Central memory CD4-positive, alpha-beta T cell (primary cell): ENCODE measurements at regions not wholly inside any gene's neighbourhood (a gene's known extent, or its start where the extent isn't known, plus 50 kb on each side); places are given as distances from the start of the nearest gene placed in this dataset.
A peak's percentile ranks its signal among the peaks of the same experiment; 100 is the strongest.
"Not testable (repeated sequence)": the region's sequence is repeated elsewhere in the genome, so short reads cannot be mapped to it uniquely, and the experiment has no call there.

Source experiments
- DNase-seq: peaks from one replicate; pipeline ENCODE4 v3.0.0; 2022

DNA sequence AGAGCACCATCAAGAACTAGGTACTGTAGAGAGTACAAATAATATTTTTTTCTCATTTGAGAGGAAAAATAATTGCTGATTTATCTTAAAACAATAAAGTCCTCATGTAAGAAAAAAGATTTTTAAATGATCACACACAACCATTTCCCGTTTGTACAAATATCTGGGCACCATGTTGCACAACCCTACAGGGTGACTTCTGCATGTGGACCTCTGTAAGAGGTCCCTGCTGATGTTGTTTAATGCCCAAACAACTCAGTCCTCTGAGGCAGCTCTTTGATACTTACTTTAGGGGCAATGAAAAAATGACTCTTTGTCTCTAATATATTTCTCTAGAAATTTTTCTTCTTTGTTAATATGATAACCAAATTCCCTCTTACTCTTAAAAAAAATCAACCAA lies 168.1 kb upstream of the SATB1 start:
- DNase-seq: no peak

DNA sequence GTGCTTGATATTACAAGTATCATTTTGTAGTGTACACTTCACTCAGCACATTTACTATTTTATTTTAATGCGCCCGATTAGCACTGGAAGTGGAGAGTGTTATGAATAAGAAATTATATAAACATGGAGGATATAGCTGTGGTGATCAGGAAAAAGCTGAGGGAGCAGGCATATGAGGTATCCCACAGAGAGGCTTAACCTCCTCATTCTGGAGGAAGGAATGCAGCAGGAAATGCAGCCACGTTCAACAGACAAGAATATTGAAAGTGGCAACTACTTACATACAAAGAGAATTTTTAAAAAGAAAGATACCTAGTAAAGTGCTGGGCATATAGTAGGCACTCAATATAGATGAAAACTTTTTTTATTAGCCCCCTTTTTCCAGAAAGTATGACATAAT lies 166.0 kb upstream of the SATB1 start:
- no peak for DNase-seq

- DNase-seq: no peak
Measured at GRCh38 chr3:18586076-18586475, 160.9 kb upstream of the SATB1 start.

- DNase-seq: no peak
Measured at GRCh38 chr3:18585004-18585968, 160.1 kb upstream of the SATB1 start.

GRCh38 chr3:18580268-18580667 lies 155.1 kb upstream of the SATB1 start:
- DNase-seq: no peak

- no peak for DNase-seq
Measured at GRCh38 chr3:18579661-18580060, 154.5 kb upstream of the SATB1 start.

DNA sequence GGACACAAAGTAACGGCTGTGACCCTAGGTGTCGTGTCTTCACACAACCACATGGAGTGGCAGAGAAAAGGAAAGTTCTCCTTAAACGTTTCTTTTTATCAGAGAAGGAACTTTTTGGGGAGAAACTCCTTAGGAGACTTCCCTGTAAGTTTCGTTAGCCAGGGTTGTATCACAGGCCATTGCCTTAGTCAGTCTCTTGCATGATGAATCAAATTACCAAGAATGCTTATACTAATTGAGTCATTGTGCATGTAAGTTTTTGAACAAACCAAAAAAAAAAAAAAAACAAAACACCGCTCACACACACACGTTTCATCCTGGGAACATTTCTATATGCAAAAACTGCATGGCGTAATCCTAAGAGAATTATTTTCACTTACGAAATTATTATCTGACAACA lies 150.4 kb upstream of the SATB1 start:
- no peak for DNase-seq

DNA sequence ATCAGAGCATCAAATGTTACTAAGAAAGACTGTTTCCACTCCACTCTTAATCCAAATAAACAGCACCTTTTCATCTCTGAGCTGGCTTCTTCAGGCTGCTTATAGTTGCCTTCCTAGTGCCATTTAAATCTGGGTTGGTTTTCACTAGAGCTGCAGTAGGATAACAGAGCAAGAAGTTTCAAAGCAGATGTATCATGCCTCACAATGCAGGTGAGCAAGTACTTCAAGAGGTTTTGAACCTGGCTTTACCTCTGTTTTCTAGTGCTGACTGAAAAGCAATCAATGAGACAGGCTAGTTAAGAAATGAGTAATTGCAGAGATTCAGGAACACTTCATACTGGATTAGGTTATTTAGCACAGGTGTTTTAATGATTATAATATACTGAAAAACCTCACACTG lies 147.7 kb upstream of the SATB1 start:
- DNase-seq: no peak

GRCh38 chr3:18567293-18567692 lies 142.2 kb upstream of the SATB1 start:
- no peak for DNase-seq

DNA sequence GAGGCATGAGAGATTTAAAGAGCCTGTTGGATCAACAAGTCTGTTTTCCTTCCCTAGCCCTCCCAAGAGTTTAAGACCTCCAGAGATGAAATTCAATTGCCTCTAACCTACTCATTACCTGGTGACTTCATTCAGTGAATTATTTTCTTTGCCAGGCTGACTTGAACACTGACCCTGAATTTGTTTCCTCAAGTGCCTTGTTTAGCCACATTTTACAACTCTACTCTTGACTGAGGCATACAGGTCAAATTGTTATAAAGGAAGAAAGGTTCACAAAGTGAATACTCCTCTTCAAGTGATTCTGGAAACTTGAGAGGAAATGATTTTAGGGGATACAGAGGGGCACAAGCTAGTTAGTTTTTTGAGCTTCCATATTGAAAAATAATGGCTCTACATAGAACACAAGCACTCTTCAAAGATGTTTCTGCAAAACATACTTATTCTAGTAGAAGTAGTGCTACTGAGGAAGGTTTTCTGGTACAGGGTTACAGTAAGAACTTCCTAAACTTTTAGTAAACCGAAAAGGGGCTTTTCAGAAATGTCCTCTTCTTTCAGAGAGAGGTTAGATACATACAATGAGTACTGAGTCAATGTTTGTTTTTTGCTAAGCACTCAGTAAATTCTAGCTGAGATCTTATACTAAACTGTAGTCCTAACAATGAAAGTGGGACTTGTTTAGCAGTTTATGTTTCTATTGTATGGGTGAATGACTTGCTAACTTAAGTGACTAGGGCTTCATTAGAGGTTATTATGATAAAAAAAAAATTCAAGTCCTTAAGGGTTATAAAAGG lies 137.4 kb upstream of the SATB1 start:
- no peak for DNase-seq

GRCh38 chr3:18559331-18559842 lies 134.2 kb upstream of the SATB1 start:
- peak; percentile 35 for DNase-seq

GRCh38 chr3:18558507-18558906 lies 133.4 kb upstream of the SATB1 start:
- DNase-seq: no peak

- DNase-seq: no peak
Measured at GRCh38 chr3:18557216-18557615, 132.1 kb upstream of the SATB1 start.

DNA sequence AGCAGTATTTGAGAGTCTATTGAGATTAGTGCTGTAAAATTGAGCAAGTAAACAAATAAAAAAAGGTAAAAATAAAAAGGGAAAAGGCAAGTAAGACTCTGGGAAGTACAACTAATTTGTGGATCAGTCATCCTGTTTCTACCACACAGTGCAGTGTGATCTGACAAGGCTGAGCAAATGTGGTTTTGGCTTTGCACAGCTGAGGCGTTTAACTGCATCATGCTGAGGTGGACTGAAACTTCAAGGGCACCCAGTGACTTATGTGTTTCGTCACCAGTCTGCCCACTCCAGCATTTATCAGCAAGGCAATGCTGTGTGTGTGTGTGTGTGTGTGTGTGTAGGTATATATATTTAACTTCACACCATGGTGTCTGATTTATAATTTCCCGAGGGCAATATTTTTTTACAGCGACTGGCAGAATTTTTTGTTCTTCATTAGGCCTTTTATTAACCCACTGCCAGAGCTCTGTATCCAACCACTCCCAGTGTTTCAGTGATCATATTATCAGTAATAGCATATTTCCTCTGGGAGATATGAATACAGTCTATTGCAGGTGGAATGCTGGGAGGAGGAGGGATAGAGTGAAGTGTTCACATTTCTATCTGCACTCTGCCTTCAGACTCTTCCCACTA lies 131.5 kb upstream of the SATB1 start:
- DNase-seq: peak; percentile 62

DNA sequence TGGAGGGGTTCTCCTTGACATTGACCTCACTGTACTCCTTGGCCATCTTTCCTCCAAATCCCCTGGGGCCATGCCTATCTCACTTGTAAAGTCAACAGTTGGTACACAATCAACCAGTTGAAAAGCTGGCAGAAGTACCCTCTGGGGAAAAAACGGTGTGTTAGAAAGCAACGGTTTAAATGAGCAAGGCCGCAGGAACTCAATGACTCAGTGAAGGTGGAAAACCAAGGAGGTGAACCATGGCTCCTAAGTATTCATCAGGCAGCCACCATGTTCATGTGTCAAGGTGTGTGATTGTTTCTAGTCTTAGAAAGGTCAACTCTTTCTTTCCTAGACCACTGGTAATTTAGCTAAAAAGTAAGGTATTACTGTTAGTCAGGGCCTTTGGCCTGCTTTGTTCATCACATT lies 130.9 kb upstream of the SATB1 start:
- no peak for DNase-seq

- not testable (repeated sequence) for DNase-seq
Measured at GRCh38 chr3:18552579-18553105, 127.5 kb upstream of the SATB1 start.

DNA sequence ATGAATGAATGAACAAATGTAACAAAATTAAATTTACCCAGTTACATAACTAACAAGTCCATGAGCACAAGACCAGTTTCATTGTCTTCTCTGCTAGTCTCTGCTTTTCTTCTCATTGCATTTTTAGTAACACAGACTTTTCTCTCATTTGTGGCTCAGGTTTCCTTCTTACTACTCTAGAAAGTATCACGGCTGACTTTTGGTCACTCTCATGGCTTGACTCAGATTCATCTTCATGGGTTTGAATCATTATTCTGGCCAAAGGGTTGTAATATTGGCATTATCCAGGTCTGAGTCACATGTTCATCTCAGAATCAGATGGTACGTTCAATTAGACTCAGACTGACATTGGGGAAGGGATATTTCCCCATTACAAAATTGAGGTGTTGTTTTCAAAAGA lies 121.5 kb upstream of the SATB1 start:
- DNase-seq: no peak

GRCh38 chr3:18544146-18544545 lies 119.0 kb upstream of the SATB1 start:
- no peak for DNase-seq

- DNase-seq: no peak
Measured at GRCh38 chr3:18538463-18539230, 113.5 kb upstream of the SATB1 start.

DNA sequence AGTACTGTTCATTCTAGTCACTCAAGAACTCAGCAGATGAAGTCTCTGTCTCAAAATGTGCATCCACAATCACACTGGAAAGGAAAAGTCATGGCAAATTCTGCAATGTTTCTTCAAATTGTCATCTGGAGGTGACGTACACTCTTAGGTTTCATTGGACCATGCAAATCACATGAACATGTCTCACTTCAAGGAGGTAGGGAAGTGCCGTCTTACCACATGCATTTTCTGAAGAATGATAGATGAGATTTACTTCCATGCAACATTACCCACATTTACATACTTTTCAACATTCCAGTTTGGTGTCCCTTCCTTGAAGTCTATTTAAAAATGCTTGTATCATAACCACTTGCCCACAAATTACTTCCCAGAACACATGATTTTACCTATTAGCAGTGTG lies 107.9 kb upstream of the SATB1 start:
- DNase-seq: no peak

DNA sequence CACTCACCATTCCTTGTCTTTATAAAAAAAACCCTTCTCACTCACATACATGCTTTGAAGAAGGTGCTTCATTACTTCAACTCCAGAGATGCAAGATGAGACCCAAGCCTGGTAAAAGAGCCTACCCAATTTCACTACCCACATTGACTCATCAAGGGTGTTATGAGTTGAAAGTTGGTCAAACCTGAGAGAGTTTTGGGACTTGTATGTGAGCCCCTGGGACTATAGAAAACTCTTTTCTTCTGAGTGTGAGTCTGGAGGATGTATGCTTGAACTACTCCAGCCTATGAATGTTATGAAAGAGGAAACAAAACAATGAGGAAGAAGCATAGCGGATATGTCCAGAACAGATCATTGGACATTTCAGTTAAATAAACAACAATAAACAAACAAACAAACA lies 106.5 kb upstream of the SATB1 start:
- no peak for DNase-seq

- DNase-seq: no peak
Measured at GRCh38 chr3:18529631-18530030, 104.5 kb upstream of the SATB1 start.
